PC-9 (cell line): ENCODE measurements at regions not wholly inside any gene's neighbourhood (a gene's known extent, or its start where the extent isn't known, plus 50 kb on each side); places are given as distances from the start of the nearest gene placed in this dataset.

Experiments used
- BruUV-seq: library from RNA; stranded (reverse); fragments of 400-500 nt; replicated peaks from 2 replicates; lab custom pipeline; 2021; lab: Mats Ljungman, UMichigan
- CTCF ChIA-PET: fragments of 300-600 bp; sonication (Branson Sonifier 250); formaldehyde crosslinking; loops from one replicate; lab custom pipeline; 2022; ENCODE audit warnings: antibody characterized with exemption; lab: Charles Lee
- POLR2A ChIA-PET: fragments of 300-600 bp; sonication (Branson Sonifier 250); formaldehyde crosslinking; loops from one replicate; lab custom pipeline; 2022; ENCODE audit warnings: antibody characterized with exemption; ENCODE audit not compliant: unreplicated experiment; lab: Charles Lee
- DNase-seq, 2 experiments: peaks; one replicate each; pipeline versions ENCODE4 v3.0.0 to v3.0.0-alpha.2; 2015 to 2022; ENCODE audit warnings: mixed read lengths in 1 of 2
- H2AFZ ChIP-seq: fragments of 200-600 bp; sonication (generic); 2 replicates; pipeline ENCODE4 v1.8.1; 2017; ENCODE audit warnings: antibody characterized with exemption
- H3F3A ChIP-seq: fragments of 200-600 bp; sonication (generic); 2 replicates; pipeline ENCODE4 v1.8.1; 2017; ENCODE audit warnings: antibody characterized with exemption, mild to moderate bottlenecking, low read depth; ENCODE audit not compliant: insufficient read depth
- H3K27ac ChIP-seq: fragments of 200-600 bp; sonication (generic); 2 replicates; pipeline ENCODE4 v1.6.1; 2016; ENCODE audit warnings: mixed run types
- H3K27me3 ChIP-seq: fragments of 200-600 bp; sonication (generic); 2 replicates; pipeline ENCODE4 v1.6.1; 2016; ENCODE audit warnings: low read depth, mixed run types; ENCODE audit not compliant: insufficient read depth
- H3K36me3 ChIP-seq: fragments of 200-600 bp; sonication (generic); 2 replicates; pipeline ENCODE4 v1.6.1; 2016; ENCODE audit warnings: low read depth, mixed run types
- H3K4me1 ChIP-seq: fragments of 200-600 bp; sonication (generic); replicated peaks from 2 replicates; pipeline ENCODE4 v1.6.1; 2016; ENCODE audit warnings: mixed run types; ENCODE audit not compliant: insufficient read depth
- H3K4me2 ChIP-seq: fragments of 200-600 bp; sonication (generic); 2 replicates; pipeline ENCODE4 v1.6.1; 2017; ENCODE audit warnings: mixed run types
- H3K4me3 ChIP-seq: fragments of 200-600 bp; sonication (generic); 2 replicates; pipeline ENCODE4 v1.6.1; 2016; ENCODE audit warnings: mixed run types
- H3K79me2 ChIP-seq: fragments of 200-600 bp; sonication (generic); 2 replicates; pipeline ENCODE4 v1.6.1; 2017; ENCODE audit warnings: low read depth, mixed run types
- H3K9me2 ChIP-seq: fragments of 200-600 bp; sonication (generic); 2 replicates; pipeline ENCODE4 v1.8.1; 2017; ENCODE audit warnings: mild to moderate bottlenecking; ENCODE audit not compliant: insufficient read depth
- H3K9me3 ChIP-seq: fragments of 200-600 bp; sonication (generic); 2 replicates; pipeline ENCODE4 v1.8.1; 2016; ENCODE audit warnings: low read depth; ENCODE audit not compliant: insufficient read depth
- H4K20me1 ChIP-seq: fragments of 200-600 bp; sonication (generic); 2 replicates; pipeline ENCODE4 v1.8.1; 2017; ENCODE audit not compliant: insufficient read depth
- EZH2 ChIP-seq: fragments of 200-600 bp; sonication (generic); IDR thresholded peaks from 2 replicates; pipeline ENCODE4 v1.8.0; 2017; ENCODE audit warnings: antibody characterized with exemption, low read depth
- intact Hi-C: fragments of 100-400 bp; cut with micrococcal nuclease; formaldehyde crosslinking; loops from one replicate; pipeline ENCODE4 v1.10.0; 2022; ENCODE audit not compliant: unreplicated experiment
- TF ChIP-seq, protein P1 (sequence below): fragments of 200-600 bp; sonication (generic); conservative IDR thresholded peaks from 2 replicates; pipeline ENCODE4 v1.6.1; 2017; ENCODE audit warnings: mixed run types, antibody characterized with exemption, mild to moderate bottlenecking, moderate library complexity

GRCh38 chr21:35236090-35236489 is 187.0 kb upstream of the RUNX1 start:
- Histone ChIP-seq H3K27me3 (no peaks in the 10 kb centered on the region), H3K27ac (no peak overlapping the region), H3K4me2 (no peak overlapping the region), H3K4me3 (no peak overlapping the region), H2AFZ (no peak overlapping the region), H3F3A (no peaks in the 10 kb centered on the region; the same call in 1 of the 2 replicates), H3K36me3 (no peaks in the 10 kb centered on the region), H4K20me1 (no peaks in the 10 kb centered on the region), H3K4me1 (peaks cover 24% of the 10 kb centered on the region), H3K9me3 (no peaks in the 10 kb centered on the region; the same call in 1 of the 2 replicates), H3K9me2 (no peaks in the 10 kb centered on the region), H3K79me2 (no peaks in the 10 kb centered on the region)
- no TSS peak for BruUV-seq
- POLR2A ChIA-PET, result no interaction called here
- intact Hi-C loops, result loop anchor here (10.0 kb wide), 1 partner anchor 269 kb away; no protein-coding TSS in a partner anchor
- TF ChIP-seq, protein P1, sequence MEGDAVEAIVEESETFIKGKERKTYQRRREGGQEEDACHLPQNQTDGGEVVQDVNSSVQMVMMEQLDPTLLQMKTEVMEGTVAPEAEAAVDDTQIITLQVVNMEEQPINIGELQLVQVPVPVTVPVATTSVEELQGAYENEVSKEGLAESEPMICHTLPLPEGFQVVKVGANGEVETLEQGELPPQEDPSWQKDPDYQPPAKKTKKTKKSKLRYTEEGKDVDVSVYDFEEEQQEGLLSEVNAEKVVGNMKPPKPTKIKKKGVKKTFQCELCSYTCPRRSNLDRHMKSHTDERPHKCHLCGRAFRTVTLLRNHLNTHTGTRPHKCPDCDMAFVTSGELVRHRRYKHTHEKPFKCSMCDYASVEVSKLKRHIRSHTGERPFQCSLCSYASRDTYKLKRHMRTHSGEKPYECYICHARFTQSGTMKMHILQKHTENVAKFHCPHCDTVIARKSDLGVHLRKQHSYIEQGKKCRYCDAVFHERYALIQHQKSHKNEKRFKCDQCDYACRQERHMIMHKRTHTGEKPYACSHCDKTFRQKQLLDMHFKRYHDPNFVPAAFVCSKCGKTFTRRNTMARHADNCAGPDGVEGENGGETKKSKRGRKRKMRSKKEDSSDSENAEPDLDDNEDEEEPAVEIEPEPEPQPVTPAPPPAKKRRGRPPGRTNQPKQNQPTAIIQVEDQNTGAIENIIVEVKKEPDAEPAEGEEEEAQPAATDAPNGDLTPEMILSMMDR, result no peak
- no peak for TF ChIP-seq EZH2
- CTCF ChIA-PET, result no interaction called here
- DNase-seq, result no peak

DNA sequence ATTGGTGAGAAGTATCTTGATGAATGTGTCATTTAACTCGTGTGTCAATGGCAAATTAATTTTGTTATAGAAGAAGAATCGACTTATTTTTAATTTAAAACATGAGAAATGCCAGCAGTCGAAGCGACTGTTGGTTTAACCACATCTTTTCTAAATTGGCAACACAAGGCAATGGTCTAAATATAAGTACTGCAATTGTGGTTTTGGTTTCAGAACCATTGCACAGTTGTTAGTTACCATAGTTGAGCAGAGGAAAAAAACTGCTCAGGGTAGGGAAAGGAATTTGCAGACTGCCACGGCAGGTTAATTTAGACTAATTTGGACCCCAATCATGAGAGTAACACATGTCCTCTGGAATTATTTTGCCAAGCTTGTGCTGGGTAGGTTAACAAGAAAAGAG is 185.6 kb upstream of the RUNX1 start:
- no peak overlapping the region for H2AFZ ChIP-seq
- TF ChIP-seq, protein P1, result no peak
- no peak for TF ChIP-seq EZH2
- peaks cover 8% of the 10 kb centered on the region; the same call in 1 of the 2 replicates for H3F3A ChIP-seq
- H3K9me2 ChIP-seq, result no peaks in the 10 kb centered on the region
- H3K9me3 ChIP-seq, result no peaks in the 10 kb centered on the region; the same call in 1 of the 2 replicates
- DNase-seq, result no peak
- H4K20me1 ChIP-seq, result no peaks in the 10 kb centered on the region
- intact Hi-C loops, result loop anchor here (5.0 to 10.0 kb wide), 2 partner anchors 37 to 270 kb away; no protein-coding TSS in a partner anchor
- no peak overlapping the region for H3K4me3 ChIP-seq
- CTCF ChIA-PET, result no interaction called here
- H3K4me1 ChIP-seq, result peaks cover 38% of the 10 kb centered on the region
- H3K4me2 ChIP-seq, result no peak overlapping the region
- H3K36me3 ChIP-seq, result no peaks in the 10 kb centered on the region
- no TSS peak for BruUV-seq
- H3K27me3 ChIP-seq, result no peaks in the 10 kb centered on the region
- POLR2A ChIA-PET, result interaction anchor here (0.5 kb wide), 1 partner anchor 383 kb away, joined by 4 read pairs; no protein-coding TSS in a partner anchor
- H3K27ac ChIP-seq, result no peak overlapping the region
- H3K79me2 ChIP-seq, result no peaks in the 10 kb centered on the region

GRCh38 chr21:35233756-35234155 is 184.7 kb upstream of the RUNX1 start:
- no peak for DNase-seq
- Histone ChIP-seq H3K4me1 (peaks cover 45% of the 10 kb centered on the region), H4K20me1 (no peaks in the 10 kb centered on the region), H3K27me3 (no peaks in the 10 kb centered on the region), H3K9me2 (no peaks in the 10 kb centered on the region), H3K4me3 (no peak overlapping the region), H3K4me2 (no peak overlapping the region), H3F3A (peaks cover 8% of the 10 kb centered on the region; the same call in 1 of the 2 replicates), H2AFZ (no peak overlapping the region), H3K36me3 (no peaks in the 10 kb centered on the region), H3K9me3 (no peaks in the 10 kb centered on the region; the same call in 1 of the 2 replicates), H3K27ac (no peak overlapping the region), H3K79me2 (no peaks in the 10 kb centered on the region)
- CTCF ChIA-PET, result no interaction called here
- TF ChIP-seq, protein P1, result no peak
- TF ChIP-seq EZH2, result no peak
- no TSS peak for BruUV-seq
- intact Hi-C loops, result loop anchor here (5.0 to 10.0 kb wide), 2 partner anchors 36 to 271 kb away; no protein-coding TSS in a partner anchor
- POLR2A ChIA-PET, result no interaction called here
